Hepatocyte (in vitro differentiated cells): ENCODE measurements at regions not wholly inside any gene's neighbourhood (a gene's known extent, or its start where the extent isn't known, plus 50 kb on each side); places are given as distances from the start of the nearest gene placed in this dataset. TPM values are rescaled to one million over a fixed set of nuclear protein-coding genes. Genes with fewer than 3 reads are reported as not detected.
"Not testable (repeated sequence)": the region's sequence is repeated elsewhere in the genome, so short reads cannot be mapped to it uniquely, and the experiment has no call there.

Experiments
- DNase-seq: peaks from one replicate; pipeline ENCODE4 v3.0.0-alpha.2; 2016; ENCODE audit warnings: low spot score
- H2AFZ ChIP-seq: fragments of 200-600 bp; sonication (generic); 2 replicates; pipeline ENCODE4 v1.6.0; 2016; ENCODE audit warnings: antibody characterized with exemption, mild to moderate bottlenecking
- H3K27ac ChIP-seq: fragments of 200-600 bp; sonication (generic); 2 replicates; pipeline ENCODE4 v1.5.1; 2016; ENCODE audit warnings: mild to moderate bottlenecking
- H3K27me3 ChIP-seq: fragments of 200-600 bp; sonication (generic); 2 replicates; pipeline ENCODE4 v1.6.1; 2016
- H3K36me3 ChIP-seq: fragments of 200-600 bp; sonication (generic); replicated peaks from 2 replicates; pipeline ENCODE4 v1.5.1; 2016; ENCODE audit warnings: low read depth; ENCODE audit not compliant: insufficient read depth
- H3K4me1 ChIP-seq: fragments of 200-600 bp; sonication (generic); 2 replicates; pipeline ENCODE4 v1.5.1; 2016; ENCODE audit warnings: mild to moderate bottlenecking, moderate library complexity; ENCODE audit not compliant: insufficient read depth
- H3K4me2 ChIP-seq: fragments of 200-600 bp; sonication (generic); 2 replicates; pipeline ENCODE4 v1.6.0; 2016
- H3K4me3 ChIP-seq: fragments of 200-600 bp; sonication (generic); 2 replicates; pipeline ENCODE4 v1.5.1; 2016; ENCODE audit warnings: mild to moderate bottlenecking
- H3K79me2 ChIP-seq: fragments of 200-600 bp; sonication (generic); 2 replicates; pipeline ENCODE4 v1.6.0; 2017; ENCODE audit warnings: mild to moderate bottlenecking
- H3K9me2 ChIP-seq: fragments of 200-600 bp; sonication (generic); replicated peaks from 2 replicates; pipeline ENCODE4 v1.6.0; 2017; ENCODE audit warnings: mild to moderate bottlenecking; ENCODE audit not compliant: insufficient read depth
- H3K9me3 ChIP-seq: fragments of 200-600 bp; sonication (generic); 2 replicates; pipeline ENCODE4 v1.5.1; 2016; ENCODE audit warnings: low read depth, mild to moderate bottlenecking
- H4K20me1 ChIP-seq: fragments of 200-600 bp; sonication (generic); 2 replicates; pipeline ENCODE4 v1.6.0; 2016; ENCODE audit warnings: mild to moderate bottlenecking; ENCODE audit not compliant: insufficient read depth, poor library complexity, severe bottlenecking
- EZH2 ChIP-seq: fragments of 200-600 bp; sonication (generic); IDR thresholded peaks from 2 replicates; pipeline ENCODE4 v1.6.1; 2016; ENCODE audit warnings: antibody characterized with exemption, mild to moderate bottlenecking, borderline replicate concordance
- EZH2phosphoT487 ChIP-seq: fragments of 200-600 bp; sonication (generic); IDR thresholded peaks from one replicate; pipeline ENCODE4 v1.6.1; 2018; ENCODE audit warnings: antibody characterized with exemption, mild to moderate bottlenecking, low read depth, moderate library complexity; ENCODE audit not compliant: unreplicated experiment, severe bottlenecking
- WGBS: methylation state at CpG from one replicate; pipeline ENCODE4 v1.1.6; 2016; ENCODE audit warnings: low lambda C conversion rate; ENCODE audit errors: missing lambda C conversion rate; 5-methylcytosine and 5-hydroxymethylcytosine counted together
- small RNA-seq: library from RNA; depleted of rRNA; stranded (forward); fragments of <200 nt; gene quantifications from one replicate; pipeline ENCODE3, GENCODE V24; 2014
- TF ChIP-seq, protein P1 (sequence below): fragments of 200-600 bp; sonication (generic); IDR thresholded peaks from 2 replicates; pipeline ENCODE4 v1.5.1; 2016; ENCODE audit warnings: antibody characterized with exemption, mild to moderate bottlenecking; ENCODE audit not compliant: poor library complexity

DNA sequence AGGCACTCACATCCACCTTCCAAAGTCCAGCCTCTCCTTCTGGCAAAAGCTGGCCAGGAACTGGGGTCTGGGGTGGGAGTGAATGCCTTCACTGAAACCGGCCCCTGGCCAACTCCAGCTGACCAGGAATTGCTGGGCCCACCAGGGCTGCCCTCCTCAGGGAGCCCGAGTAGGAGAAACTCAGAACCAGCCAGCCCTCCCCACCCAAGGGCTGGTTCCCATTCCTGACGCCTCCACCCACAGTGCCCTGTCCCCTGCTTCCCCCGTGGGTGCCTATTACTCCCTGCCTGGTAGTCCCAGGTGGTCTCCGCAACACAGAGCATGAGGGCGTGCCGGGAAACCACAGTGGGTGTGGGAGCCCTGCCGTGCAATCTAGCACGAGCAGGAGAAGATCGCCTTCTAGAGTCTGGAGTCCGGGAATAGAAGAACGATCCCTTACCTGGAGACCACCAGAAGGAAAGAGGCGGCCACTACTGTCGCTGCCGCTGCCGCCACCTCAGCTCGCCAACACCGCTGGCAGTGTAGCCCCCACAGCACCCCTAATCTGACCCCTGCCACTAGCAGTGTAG, 178.8 kb downstream of the POTEB3 start:
- TF ChIP-seq, protein P1, sequence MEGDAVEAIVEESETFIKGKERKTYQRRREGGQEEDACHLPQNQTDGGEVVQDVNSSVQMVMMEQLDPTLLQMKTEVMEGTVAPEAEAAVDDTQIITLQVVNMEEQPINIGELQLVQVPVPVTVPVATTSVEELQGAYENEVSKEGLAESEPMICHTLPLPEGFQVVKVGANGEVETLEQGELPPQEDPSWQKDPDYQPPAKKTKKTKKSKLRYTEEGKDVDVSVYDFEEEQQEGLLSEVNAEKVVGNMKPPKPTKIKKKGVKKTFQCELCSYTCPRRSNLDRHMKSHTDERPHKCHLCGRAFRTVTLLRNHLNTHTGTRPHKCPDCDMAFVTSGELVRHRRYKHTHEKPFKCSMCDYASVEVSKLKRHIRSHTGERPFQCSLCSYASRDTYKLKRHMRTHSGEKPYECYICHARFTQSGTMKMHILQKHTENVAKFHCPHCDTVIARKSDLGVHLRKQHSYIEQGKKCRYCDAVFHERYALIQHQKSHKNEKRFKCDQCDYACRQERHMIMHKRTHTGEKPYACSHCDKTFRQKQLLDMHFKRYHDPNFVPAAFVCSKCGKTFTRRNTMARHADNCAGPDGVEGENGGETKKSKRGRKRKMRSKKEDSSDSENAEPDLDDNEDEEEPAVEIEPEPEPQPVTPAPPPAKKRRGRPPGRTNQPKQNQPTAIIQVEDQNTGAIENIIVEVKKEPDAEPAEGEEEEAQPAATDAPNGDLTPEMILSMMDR: no peak
- TF ChIP-seq EZH2 (no peak), EZH2phosphoT487 (no peak)
- DNase-seq: peak; percentile 34
- Histone ChIP-seq H3K9me3 (peaks cover 31% of the 10 kb centered on the region), H3K27ac (no peak overlapping the region), H3K27me3 (no peaks in the 10 kb centered on the region), H4K20me1 (no peaks in the 10 kb centered on the region), H3K9me2 (no peaks in the 10 kb centered on the region), H3K4me2 (no peak overlapping the region), H3K79me2 (no peaks in the 10 kb centered on the region), H3K4me3 (no peak overlapping the region), H3K4me1 (no peaks in the 10 kb centered on the region), H2AFZ (no peak overlapping the region), H3K36me3 (no peaks in the 10 kb centered on the region)
- 86% methylated on average over 18 of the region's 18 CpGs for WGBS

DNA sequence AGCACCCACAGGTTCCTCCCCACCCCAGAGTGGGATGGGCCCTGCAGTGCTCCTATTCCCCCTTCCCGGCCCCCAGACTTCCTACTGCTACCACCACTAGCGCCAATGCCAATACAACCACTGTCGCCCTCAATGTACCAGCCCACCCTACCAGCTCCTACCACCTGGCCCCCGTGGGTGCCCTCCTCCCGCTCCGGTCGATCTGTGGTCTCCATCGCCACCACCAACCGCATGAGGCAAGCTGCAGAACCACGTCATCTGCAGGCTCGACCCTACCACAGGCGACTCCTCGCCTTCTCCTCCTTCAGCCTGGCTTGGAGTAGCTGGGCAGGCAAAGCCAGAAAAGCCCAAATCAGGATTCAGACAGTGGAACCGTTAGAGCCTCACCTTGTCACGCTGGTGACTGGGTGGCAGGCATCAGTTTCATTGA, 179.3 kb downstream of the POTEB3 start:
- peak; percentile 33 for DNase-seq
- no peaks in the 10 kb centered on the region for H4K20me1 ChIP-seq
- WGBS: 76% methylated on average over 15 of the region's 15 CpGs

DNA sequence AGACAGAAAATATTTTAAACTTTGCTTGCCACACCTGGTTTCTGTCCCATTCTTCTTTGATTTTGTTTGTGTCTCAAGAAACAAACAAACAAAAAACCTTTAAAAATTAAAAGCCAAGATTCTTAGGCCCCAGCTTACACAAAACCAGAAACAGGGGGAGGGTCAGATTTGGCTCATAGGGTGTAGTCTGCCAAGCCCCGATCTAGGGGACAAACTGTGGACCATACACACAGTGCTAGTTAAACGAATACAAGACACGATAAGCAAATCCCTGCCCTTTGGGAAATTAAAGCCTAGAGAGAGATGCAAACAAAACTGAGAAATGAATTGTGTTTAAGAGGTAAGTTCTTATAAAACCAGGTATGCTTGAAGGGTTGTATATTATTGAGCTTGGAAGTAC, 181.7 kb downstream of the POTEB3 start:
- not testable (repeated sequence) for H3K27ac ChIP-seq, H3K9me2 ChIP-seq, H4K20me1 ChIP-seq, H3K36me3 ChIP-seq, H3K79me2 ChIP-seq, H3K4me2 ChIP-seq, H3K4me3 ChIP-seq, H3K9me3 ChIP-seq, H2AFZ ChIP-seq, H3K27me3 ChIP-seq, H3K4me1 ChIP-seq
- DNase-seq: peak; percentile 2
- WGBS: 63% methylated on average over 3 of the region's 3 CpGs

More for the DNA sequence above, 179.3 kb downstream of the POTEB3 start:
- H3K27me3 ChIP-seq: no peaks in the 10 kb centered on the region
- no peak overlapping the region for H3K4me3 ChIP-seq
- no peak for TF ChIP-seq EZH2phosphoT487
- TF ChIP-seq, protein P1: no peak
- no peak for TF ChIP-seq EZH2
- no peaks in the 10 kb centered on the region for H3K4me1 ChIP-seq
- no peak overlapping the region for H3K27ac ChIP-seq
- no peaks in the 10 kb centered on the region for H3K36me3 ChIP-seq
- H2AFZ ChIP-seq: no peak overlapping the region
- H3K9me2 ChIP-seq: no peaks in the 10 kb centered on the region
- H3K4me2 ChIP-seq: no peak overlapping the region
- H3K79me2 ChIP-seq: no peaks in the 10 kb centered on the region
- H3K9me3 ChIP-seq: peaks cover 28% of the 10 kb centered on the region

DNA sequence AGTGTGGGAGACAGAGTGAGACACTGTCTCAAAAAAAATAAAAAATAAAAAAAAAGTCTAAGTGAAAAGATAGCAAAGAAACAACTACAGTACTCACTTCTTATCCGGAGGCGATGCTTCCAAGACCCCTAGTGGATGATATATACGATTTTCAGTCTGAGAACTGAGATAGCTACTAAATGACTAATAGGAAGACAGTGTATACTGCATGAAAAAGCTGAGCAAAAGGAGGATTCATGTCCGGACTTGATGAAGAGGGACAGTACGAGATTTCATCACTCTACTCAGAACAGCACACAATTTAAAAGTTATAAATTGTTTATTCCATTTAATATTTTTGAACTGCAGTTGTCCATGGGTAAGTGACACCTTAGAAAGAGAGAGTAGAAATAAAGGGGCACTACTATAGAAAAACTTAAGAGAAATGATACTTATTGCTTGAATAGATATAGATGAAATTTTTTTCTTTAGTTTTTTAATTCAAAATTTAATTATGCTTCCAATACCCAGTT, 190.7 kb downstream of the POTEB3 start:
- H3K27me3 ChIP-seq, H3K9me2 ChIP-seq, H3K4me2 ChIP-seq, H3K27ac ChIP-seq, H3K79me2 ChIP-seq, H2AFZ ChIP-seq, H4K20me1 ChIP-seq, DNase-seq, H3K4me1 ChIP-seq, H3K9me3 ChIP-seq, H3K4me3 ChIP-seq, H3K36me3 ChIP-seq: not testable (repeated sequence)
- 67% methylated on average over 5 of the region's 5 CpGs for WGBS

Small RNA genes lying in the stretch of these regions (small RNA-seq; reads per million reads assigned to genes)
- not detected for gene RNU6-1235P
